GM21825 (cell line): ENCODE measurements at regions not wholly inside any gene's neighbourhood (a gene's known extent, or its start where the extent isn't known, plus 50 kb on each side); places are given as distances from the start of the nearest gene placed in this dataset.
"Not testable (repeated sequence)": the region's sequence is repeated elsewhere in the genome, so short reads cannot be mapped to it uniquely, and the experiment has no call there.

ENCODE experiments used
- ATAC-seq: cut with Tn5 transposase; IDR thresholded peaks from one replicate; pipeline ENCODE4 v1.9.1; 2021; ENCODE audit warnings: mild to moderate bottlenecking, moderate library complexity; ENCODE audit not compliant: unreplicated experiment

DNA sequence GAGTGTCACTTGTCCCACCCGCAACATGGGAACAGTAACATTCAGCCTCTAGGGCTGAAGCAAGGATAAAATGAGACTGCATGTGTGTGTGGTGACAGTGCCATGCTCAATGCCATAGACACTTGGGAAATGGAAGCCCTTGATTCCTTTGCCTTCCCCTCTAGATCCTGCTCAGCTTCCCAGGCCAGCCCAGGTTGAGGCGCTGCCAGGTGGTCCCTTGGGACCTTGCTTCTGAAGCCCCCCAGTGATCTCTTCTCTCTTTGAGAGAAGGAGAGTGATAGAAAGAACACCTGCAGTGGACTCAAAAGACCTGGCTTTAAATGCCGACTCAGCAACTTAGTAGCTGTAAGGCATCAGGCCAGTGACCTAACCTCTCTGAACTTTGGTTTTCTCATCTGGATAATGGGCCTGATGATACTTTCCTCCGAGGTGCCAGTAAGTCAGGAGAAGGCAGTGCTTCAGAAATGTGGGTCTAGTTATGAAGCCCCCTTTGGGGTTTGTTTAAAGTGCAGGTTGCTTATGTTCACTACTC, 144.5 kb downstream of the RPLP1 start:
- ATAC-seq, result no peak

- ATAC-seq, result no peak
Measured at GRCh38 chr15:69599271-69599670, 146.7 kb downstream of the RPLP1 start.

GRCh38 chr15:69600556-69601085, 148.0 kb downstream of the RPLP1 start:
- ATAC-seq, result no peak

GRCh38 chr15:69601711-69602504, 149.3 kb downstream of the RPLP1 start:
- no peak for ATAC-seq

- ATAC-seq, result no peak
Measured at GRCh38 chr15:69602921-69603320, 150.3 kb downstream of the RPLP1 start.

GRCh38 chr15:69603369-69604071, 150.9 kb downstream of the RPLP1 start:
- ATAC-seq, result no peak

DNA sequence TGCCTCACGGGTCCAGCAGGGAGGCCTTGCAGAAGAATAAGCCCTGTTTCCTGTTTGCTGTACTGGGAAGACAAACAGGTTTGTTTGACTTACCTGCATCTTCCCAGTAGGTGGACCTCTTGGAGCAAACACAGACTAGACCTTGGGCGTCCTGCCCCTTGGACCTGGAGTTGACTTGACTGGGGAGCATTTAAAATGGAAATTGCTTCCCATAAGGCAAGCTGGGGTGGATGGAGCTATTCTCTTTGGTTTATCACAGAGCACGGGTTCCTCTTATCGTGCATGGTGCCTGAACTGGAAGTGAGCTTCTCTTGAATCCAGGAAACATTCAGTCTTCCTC, 151.4 kb downstream of the RPLP1 start:
- ATAC-seq, result no peak

- ATAC-seq, result no peak
Measured at GRCh38 chr15:69606144-69606543, 153.5 kb downstream of the RPLP1 start.

- no peak for ATAC-seq
Measured at GRCh38 chr15:69606921-69607500, 154.4 kb downstream of the RPLP1 start.

DNA sequence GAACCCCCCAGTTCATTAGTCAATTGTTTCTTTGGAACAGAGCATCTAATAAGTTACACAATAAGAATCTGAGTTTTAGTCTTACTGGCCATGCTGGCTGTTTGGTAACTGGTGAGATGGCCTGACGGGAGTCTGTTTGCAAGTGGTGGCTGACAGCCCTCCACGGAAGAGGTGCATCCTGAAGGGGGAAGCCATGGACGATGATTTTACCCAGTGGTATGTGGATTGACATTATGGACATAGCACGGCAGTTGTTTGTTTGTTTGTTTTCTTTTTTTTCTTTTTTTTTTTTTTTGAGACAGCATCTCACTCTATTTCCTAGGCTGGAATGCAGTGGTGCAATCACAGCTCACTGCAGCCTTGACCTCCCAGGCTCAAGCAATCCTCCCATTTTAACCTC, 156.0 kb downstream of the RPLP1 start:
- ATAC-seq, result no peak

DNA sequence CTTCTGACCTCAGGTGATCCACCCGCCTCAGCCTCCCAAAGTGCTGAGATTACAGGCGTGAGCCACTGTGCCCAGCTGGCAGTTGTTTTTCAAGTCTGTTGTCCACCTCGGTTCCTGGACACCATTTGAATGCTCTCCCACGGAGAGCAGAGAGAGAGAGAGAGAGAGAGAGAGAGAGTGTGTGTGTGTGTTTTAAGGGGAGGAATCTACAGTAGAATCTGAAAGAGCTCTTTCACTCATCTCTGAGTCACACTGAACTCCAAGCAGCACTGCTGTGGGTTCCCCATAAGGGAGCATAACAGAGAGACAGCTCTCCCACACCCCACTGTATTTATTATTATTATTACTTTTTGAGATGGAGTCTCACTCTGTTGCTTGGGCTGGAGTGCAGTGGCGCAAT, 156.6 kb downstream of the RPLP1 start:
- ATAC-seq, result no peak

DNA sequence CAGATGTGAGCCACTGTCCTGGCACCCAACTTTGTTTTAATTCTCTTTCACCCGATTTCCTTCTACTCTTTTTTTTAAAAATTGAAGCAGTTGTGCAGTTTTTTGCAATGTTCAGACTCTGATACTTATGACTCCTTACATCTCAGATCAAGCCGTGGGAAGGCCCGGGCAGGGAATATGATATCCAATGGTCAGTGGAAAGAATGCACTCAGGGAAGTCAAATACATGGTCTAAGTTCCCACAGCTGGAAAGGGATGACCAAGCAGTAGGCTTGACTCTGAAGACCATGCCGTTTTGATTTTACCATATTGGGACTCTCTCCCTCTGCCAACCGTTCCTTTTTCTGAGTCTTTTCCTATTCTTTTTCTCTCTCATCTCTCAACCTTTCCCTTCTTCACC, 157.2 kb downstream of the RPLP1 start:
- ATAC-seq, result no peak

DNA sequence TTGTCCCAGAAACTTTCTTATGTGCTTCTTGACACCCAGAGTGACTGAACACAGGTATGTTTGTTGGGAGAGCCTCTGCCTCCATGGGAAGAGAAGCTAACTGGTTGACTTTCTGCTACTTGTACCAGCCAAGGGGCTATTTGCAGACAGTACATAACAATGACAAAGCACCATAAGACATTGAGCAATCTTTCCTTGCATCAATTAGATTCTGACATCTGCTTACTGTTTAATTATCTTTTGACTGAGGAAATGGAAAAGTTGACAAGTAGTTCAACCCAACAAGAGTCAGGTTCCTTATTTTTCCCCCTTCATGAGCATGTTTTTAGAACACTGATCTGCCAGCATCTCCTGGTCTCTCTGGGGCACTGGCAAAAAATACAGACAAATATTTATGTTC, 157.7 kb downstream of the RPLP1 start:
- no peak for ATAC-seq

GRCh38 chr15:69610858-69611257, 158.2 kb downstream of the RPLP1 start:
- no peak for ATAC-seq

- ATAC-seq, result no peak
Measured at GRCh38 chr15:69612112-69612511, 159.5 kb downstream of the RPLP1 start.

GRCh38 chr15:69613182-69613581, 160.6 kb downstream of the RPLP1 start:
- no peak for ATAC-seq

DNA sequence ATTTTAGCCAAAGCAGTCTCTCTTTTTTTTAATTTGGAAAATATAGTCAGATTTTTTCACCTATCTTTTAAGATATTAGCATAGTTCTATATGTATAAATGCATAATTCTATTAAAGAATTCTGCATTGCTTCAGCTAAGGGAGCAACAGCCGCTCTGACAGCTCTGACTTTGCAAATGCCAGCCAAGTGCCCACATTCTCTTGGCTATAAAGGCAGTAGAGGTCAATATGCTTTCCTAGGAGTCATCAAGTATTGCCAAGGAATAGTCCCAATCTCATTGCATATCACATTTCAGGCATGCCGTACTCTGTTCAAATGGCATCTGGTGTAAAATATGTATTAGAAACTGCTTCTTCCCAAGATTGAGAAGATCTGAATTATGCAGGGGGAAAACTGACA, 161.4 kb downstream of the RPLP1 start:
- no peak for ATAC-seq

DNA sequence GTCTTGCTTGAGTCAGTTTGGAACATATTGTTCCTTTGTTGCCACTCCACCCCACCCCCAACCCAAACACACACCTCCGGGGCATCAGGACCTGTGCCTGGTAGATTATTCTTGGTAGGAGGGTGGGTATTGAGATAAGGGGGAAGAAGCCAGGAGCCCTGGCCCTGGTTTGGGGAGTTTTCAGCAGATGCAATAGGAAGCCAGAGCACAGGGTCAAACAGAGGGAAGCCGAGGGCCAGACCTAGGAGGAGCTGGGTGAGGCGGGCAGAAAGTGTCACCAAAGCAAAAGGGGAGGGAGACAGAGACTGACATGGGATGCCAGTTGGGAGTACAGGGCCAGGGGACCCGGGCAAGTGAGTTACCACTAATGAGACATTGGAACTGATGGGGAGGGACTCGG, 163.1 kb downstream of the RPLP1 start:
- no peak for ATAC-seq

DNA sequence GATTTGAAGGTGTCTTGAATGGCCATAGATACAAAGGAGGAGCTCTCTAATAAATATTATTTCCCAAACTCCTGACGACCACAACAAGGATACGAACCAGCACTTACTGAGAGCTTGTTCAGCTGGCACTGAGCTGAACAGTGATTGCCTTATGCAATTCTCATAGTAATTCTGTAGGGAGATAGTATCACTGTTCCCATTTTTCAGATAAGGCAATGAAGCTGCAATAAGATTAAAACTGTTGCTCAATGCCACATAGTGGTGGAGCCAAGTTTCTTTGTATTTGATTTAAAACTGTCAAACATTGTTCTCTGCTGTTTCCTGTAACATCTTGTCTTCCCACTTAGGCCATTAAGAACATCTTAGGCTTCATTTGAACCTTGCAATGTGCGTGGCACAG, 163.9 kb downstream of the RPLP1 start:
- no peak for ATAC-seq

GRCh38 chr15:69617144-69617543, 164.5 kb downstream of the RPLP1 start:
- not testable (repeated sequence) for ATAC-seq

DNA sequence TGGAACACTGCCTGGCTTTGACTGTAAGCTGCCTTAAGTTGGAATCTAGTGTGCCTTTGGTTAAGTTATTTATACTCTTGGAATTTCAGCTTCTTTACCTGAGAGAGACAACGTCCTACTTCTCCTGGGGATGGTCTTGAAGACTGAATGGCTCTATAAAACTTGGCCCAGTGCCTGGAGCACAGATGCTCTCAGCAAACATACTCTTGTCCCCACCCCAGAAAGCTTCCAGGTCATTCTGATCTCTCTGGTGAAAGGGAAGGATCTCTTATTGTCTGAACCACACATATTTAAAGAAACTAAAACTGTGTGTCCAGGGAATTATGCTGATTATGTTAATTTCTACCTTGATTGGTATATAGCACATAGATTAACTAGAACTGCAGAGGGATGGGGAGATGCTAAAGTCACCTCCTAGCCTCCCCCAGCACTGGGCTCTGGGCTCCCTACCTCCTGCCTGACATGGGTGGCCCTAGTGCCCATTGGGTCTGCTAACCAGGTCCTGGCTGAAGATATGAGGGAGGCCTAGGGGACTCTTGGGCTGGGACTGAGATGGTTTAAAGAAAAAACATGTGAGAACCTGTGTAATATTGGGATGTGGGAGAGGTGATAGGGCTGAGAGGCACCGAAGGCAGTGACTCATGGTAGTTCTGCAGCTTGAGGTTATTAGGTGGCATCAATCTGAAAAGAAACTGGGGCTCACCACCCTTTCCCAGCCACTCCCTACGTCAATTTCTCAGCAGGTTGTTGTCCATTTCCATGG, 171.0 kb downstream of the RPLP1 start:
- ATAC-seq, result no peak
